HL-60 (cell line): ENCODE measurements at regions not wholly inside any gene's neighbourhood (a gene's known extent, or its start where the extent isn't known, plus 50 kb on each side); places are given as distances from the start of the nearest gene placed in this dataset.

Source experiments
- DNase-seq, 2 experiments: peaks; one replicate each; pipeline ENCODE4 v3.0.0-alpha.2; 2010 to 2020; ENCODE audit warnings: low read depth in 1 of 2, low spot score in 1 of 2
- H3K27ac ChIP-seq: fragments of 250-450 bp; sonication (Bioruptor Pico); replicated peaks from 2 replicates; pipeline ENCODE4 v1.5.1; 2020; ENCODE audit warnings: mild to moderate bottlenecking, moderate library complexity
- H3K27me3 ChIP-seq: fragments of 250-450 bp; sonication (Bioruptor Pico); 2 replicates; pipeline ENCODE4 v1.5.1; 2021; ENCODE audit warnings: mild to moderate bottlenecking, moderate library complexity; ENCODE audit not compliant: insufficient read depth, poor library complexity, severe bottlenecking
- H3K4me3 ChIP-seq: replicated peaks from 2 replicates; pipeline ENCODE4 v1.5.1; 2011; ENCODE audit warnings: mild to moderate bottlenecking, control low read depth, low read length; ENCODE audit not compliant: insufficient read depth
- GABPA ChIP-seq: IDR thresholded peaks from 2 replicates; pipeline ENCODE4 v1.6.1; 2012; ENCODE audit warnings: low read depth
- POLR2AphosphoS5 ChIP-seq: IDR thresholded peaks from 2 replicates; pipeline ENCODE4 v1.6.1; 2012; ENCODE audit warnings: low read depth
- SPI1 ChIP-seq: IDR thresholded peaks from 2 replicates; pipeline ENCODE4 v1.6.1; 2012; ENCODE audit warnings: low read depth, mild to moderate bottlenecking, borderline replicate concordance
- TF ChIP-seq, protein P1 (sequence below): IDR thresholded peaks from one replicate; pipeline ENCODE4 v1.5.1; 2011; ENCODE audit warnings: low read length, control low read depth, inconsistent platforms; ENCODE audit not compliant: insufficient read depth
- TF ChIP-seq, protein P2 (sequence below): IDR thresholded peaks from 2 replicates; pipeline ENCODE4 v1.6.1; 2012; ENCODE audit warnings: low read depth; ENCODE audit not compliant: insufficient replicate concordance

DNA sequence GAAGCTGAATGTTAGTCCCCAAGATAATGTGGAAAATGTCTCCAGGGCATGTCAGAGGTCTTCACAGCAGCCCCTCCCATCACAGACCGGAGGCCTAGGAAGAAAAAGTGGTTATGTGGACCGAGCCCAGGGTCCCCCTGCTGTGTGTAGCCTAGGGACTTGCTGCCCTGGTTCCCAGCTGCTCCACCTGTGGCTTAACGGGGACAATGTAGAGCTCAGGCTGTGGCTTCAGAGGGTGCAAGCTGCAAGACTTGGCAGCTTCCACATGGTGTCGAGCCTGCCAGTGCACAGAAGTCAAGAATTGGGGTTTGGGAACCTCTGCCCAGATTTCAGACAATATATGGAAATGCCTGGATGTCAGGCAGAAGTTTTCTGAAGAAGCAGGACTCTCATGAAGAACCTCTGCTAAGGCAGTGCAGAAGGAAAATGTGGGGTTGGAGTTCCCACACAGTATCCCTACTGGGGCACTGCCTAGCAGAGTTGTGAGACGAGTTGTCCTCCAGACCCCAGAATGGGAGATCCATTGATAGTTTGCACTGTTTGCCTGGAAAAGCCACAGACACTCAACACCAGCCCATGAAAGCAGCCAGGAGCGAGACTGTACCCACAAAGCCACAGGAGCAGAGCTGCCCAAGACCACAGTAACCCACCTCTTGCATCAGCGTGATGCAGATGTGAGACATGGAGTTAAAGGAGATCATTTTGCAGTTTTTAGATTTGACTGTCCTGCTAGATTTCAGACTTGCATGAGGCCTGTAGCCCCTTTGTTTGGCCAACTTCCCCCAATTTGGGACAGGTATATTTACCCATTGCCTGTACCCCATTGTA, 204.9 kb downstream of the MRPL39 start:
- Histone ChIP-seq H3K27ac (no peak overlapping the region), H3K27me3 (no peaks in the 10 kb centered on the region), H3K4me3 (no peak overlapping the region)
- TF ChIP-seq POLR2AphosphoS5 (peak; percentile 60; the same call in 1 of the 2 replicates), GABPA (no peak)
- peak in 1 of 2 experiments; percentile 72 for DNase-seq

DNA sequence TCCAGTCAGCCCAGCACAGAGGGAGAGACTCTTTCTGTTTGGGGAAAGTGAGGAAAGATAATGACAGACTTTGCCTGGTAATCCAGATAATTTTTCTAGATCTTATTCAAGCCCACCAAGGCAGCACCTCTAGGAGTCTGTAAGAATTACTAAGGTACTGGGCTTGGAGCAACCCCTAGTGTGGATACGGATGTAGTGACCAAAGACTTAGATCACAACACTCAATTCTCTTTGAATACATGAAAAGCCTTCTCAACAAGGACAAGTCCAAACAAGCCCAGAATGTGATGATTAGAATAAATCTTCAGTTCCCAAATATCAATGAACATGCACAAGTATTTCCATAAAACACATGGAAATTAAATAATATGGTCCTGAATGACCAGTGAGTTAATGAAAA, 206.9 kb downstream of the MRPL39 start:
- Histone ChIP-seq H3K27ac (no peak overlapping the region), H3K27me3 (no peaks in the 10 kb centered on the region), H3K4me3 (no peak overlapping the region)
- DNase-seq, result no peak
- TF ChIP-seq POLR2AphosphoS5 (no peak), SPI1 (no peak), GABPA (no peak)
- TF ChIP-seq, protein P1, sequence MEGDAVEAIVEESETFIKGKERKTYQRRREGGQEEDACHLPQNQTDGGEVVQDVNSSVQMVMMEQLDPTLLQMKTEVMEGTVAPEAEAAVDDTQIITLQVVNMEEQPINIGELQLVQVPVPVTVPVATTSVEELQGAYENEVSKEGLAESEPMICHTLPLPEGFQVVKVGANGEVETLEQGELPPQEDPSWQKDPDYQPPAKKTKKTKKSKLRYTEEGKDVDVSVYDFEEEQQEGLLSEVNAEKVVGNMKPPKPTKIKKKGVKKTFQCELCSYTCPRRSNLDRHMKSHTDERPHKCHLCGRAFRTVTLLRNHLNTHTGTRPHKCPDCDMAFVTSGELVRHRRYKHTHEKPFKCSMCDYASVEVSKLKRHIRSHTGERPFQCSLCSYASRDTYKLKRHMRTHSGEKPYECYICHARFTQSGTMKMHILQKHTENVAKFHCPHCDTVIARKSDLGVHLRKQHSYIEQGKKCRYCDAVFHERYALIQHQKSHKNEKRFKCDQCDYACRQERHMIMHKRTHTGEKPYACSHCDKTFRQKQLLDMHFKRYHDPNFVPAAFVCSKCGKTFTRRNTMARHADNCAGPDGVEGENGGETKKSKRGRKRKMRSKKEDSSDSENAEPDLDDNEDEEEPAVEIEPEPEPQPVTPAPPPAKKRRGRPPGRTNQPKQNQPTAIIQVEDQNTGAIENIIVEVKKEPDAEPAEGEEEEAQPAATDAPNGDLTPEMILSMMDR, result no peak
- TF ChIP-seq, protein P2, sequence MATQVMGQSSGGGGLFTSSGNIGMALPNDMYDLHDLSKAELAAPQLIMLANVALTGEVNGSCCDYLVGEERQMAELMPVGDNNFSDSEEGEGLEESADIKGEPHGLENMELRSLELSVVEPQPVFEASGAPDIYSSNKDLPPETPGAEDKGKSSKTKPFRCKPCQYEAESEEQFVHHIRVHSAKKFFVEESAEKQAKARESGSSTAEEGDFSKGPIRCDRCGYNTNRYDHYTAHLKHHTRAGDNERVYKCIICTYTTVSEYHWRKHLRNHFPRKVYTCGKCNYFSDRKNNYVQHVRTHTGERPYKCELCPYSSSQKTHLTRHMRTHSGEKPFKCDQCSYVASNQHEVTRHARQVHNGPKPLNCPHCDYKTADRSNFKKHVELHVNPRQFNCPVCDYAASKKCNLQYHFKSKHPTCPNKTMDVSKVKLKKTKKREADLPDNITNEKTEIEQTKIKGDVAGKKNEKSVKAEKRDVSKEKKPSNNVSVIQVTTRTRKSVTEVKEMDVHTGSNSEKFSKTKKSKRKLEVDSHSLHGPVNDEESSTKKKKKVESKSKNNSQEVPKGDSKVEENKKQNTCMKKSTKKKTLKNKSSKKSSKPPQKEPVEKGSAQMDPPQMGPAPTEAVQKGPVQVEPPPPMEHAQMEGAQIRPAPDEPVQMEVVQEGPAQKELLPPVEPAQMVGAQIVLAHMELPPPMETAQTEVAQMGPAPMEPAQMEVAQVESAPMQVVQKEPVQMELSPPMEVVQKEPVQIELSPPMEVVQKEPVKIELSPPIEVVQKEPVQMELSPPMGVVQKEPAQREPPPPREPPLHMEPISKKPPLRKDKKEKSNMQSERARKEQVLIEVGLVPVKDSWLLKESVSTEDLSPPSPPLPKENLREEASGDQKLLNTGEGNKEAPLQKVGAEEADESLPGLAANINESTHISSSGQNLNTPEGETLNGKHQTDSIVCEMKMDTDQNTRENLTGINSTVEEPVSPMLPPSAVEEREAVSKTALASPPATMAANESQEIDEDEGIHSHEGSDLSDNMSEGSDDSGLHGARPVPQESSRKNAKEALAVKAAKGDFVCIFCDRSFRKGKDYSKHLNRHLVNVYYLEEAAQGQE, result no peak

DNA sequence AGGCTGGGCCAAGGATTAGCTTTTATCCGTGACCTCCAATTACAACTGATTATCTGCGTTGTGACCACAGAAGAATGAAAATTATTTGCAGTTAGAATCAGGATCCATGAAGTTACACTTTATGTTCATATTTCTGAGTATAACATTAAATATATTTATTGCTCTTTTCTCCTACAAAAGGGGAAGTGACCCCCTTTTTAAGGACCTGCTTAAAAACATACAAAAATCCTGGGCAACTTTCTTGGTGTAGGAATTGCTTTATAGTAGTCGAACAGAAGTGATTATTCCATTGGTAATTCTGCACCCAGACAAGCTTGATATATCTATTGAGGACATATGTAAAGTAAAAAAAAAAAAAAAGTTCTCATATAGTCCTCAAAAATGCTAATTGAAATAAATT, 208.7 kb downstream of the MRPL39 start:
- H3K27ac ChIP-seq, result no peak overlapping the region
- H3K4me3 ChIP-seq, result no peak overlapping the region
- TF ChIP-seq, protein P2, result no peak
- peak; percentile 66 for TF ChIP-seq SPI1
- DNase-seq, result no peak
- H3K27me3 ChIP-seq, result no peaks in the 10 kb centered on the region

- Histone ChIP-seq H3K27ac (no peak overlapping the region), H3K27me3 (no peaks in the 10 kb centered on the region), H3K4me3 (no peak overlapping the region)
- TF ChIP-seq POLR2AphosphoS5 (no peak), GABPA (no peak), SPI1 (no peak)
- TF ChIP-seq, protein P1, result no peak
- TF ChIP-seq, protein P2, result no peak
- no peak for DNase-seq
Observed at GRCh38 chr21:25396135-25396711, 211.1 kb downstream of the MRPL39 start.
